H1 (cell line): ENCODE measurements at regions not wholly inside any gene's neighbourhood (a gene's known extent, or its start where the extent isn't known, plus 50 kb on each side); places are given as distances from the start of the nearest gene placed in this dataset.

Source experiments
- CTCF ChIA-PET: fragments of 300-600 bp; sonication (Branson Sonifier 250); formaldehyde crosslinking; loops from one replicate; lab custom pipeline; 2021; ENCODE audit not compliant: partially characterized antibody; lab: Charles Lee
- POLR2A ChIA-PET: fragments of 300-600 bp; sonication (Branson Sonifier 250); formaldehyde crosslinking; loops from one replicate; lab custom pipeline; 2021; ENCODE audit warnings: inconsistent platforms; ENCODE audit not compliant: partially characterized antibody; lab: Charles Lee
- DNase-seq, 2 experiments: peaks; one replicate each; pipeline versions ENCODE4 v3.0.0 to v3.0.0-alpha.2; 2010 to 2022; ENCODE audit warnings: low spot score in 2 of 2, low read depth in 1 of 2, mixed read lengths in 1 of 2
- FAIRE-seq: peaks from 2 replicates; lab custom pipeline; 2011; peaks lifted over from hg19 to GRCh38; lab: Jason Lieb, UNC
- H2AFZ ChIP-seq: 2 replicates; pipeline ENCODE4 v1.8.1; 2012; ENCODE audit warnings: low read length, inconsistent platforms
- H2AK5ac ChIP-seq: 2 replicates; pipeline ENCODE4 v1.6.1; 2013; ENCODE audit warnings: low read depth, low read length
- H2BK120ac ChIP-seq: replicated peaks from 2 replicates; pipeline ENCODE3; 2013; ENCODE audit warnings: low read depth, low read length, inconsistent platforms
- H2BK12ac ChIP-seq: 2 replicates; pipeline ENCODE4 v1.6.1; 2013; ENCODE audit warnings: low read depth, low read length
- H2BK15ac ChIP-seq: 2 replicates; pipeline ENCODE4 v1.6.1; 2013; ENCODE audit warnings: low read length
- H2BK20ac ChIP-seq: 2 replicates; pipeline ENCODE4 v1.6.1; 2013; ENCODE audit warnings: low read length
- H2BK5ac ChIP-seq: 2 replicates; pipeline ENCODE4 v1.6.1; 2013; ENCODE audit warnings: low read depth, low read length
- H3K14ac ChIP-seq: 2 replicates; pipeline ENCODE4 v1.6.1; 2013; ENCODE audit warnings: inconsistent platforms; ENCODE audit not compliant: insufficient read length
- H3K18ac ChIP-seq: 2 replicates; pipeline ENCODE4 v1.6.1; 2013; ENCODE audit warnings: low read length; ENCODE audit errors: extremely low read depth
- H3K23ac ChIP-seq: 2 replicates; pipeline ENCODE4 v1.6.1; 2013; ENCODE audit warnings: inconsistent platforms; ENCODE audit not compliant: insufficient read length
- H3K23me2 ChIP-seq: 2 replicates; pipeline ENCODE4 v1.6.1; 2013; ENCODE audit warnings: low read depth, low read length
- H3K27ac ChIP-seq: 2 replicates; pipeline ENCODE4 v1.6.1; 2011; ENCODE audit warnings: low read depth, low read length, inconsistent platforms
- H3K27me3 ChIP-seq, 4 experiments: replicated peaks in 1 of 4; 1 replicate in 1 of 4; 2 replicates in 3 of 4; pipeline versions ENCODE4 v1.6.1 to v1.8.1; 2011 to 2013; ENCODE audit warnings: low read length in 3 of 4, mild to moderate bottlenecking in 3 of 4, inconsistent platforms in 2 of 4, mixed read lengths in 2 of 4, moderate library complexity in 1 of 4; ENCODE audit not compliant: control insufficient read depth in 3 of 4, insufficient read depth in 3 of 4; ENCODE audit errors: extremely low read depth in 1 of 4
- H3K36me3 ChIP-seq, 4 experiments: 2 replicates each; pipeline versions ENCODE4 v1.6.1 to v1.8.1; 2011 to 2013; ENCODE audit warnings: mild to moderate bottlenecking in 4 of 4, low read length in 3 of 4, moderate library complexity in 2 of 4, control low read depth in 1 of 4, inconsistent platforms in 1 of 4; ENCODE audit not compliant: insufficient read depth in 4 of 4, control insufficient read depth in 2 of 4
- H3K4ac ChIP-seq: replicated peaks from 2 replicates; pipeline ENCODE3; 2013; ENCODE audit warnings: low read length, low read depth, mixed read lengths, inconsistent platforms; ENCODE audit not compliant: insufficient read length
- H3K4me1 ChIP-seq, 4 experiments: replicated peaks in 1 of 4; 1 replicate in 1 of 4; 2 replicates in 3 of 4; pipeline versions ENCODE4 v1.6.1 to v1.8.1; 2011 to 2013; ENCODE audit warnings: low read length in 3 of 4, inconsistent platforms in 2 of 4, mixed read lengths in 1 of 4; ENCODE audit not compliant: insufficient read depth in 4 of 4, control insufficient read depth in 3 of 4
- H3K4me2 ChIP-seq, 2 experiments: 2 replicates each; pipeline versions ENCODE4 v1.6.1 to v1.8.1; 2011 to 2013; ENCODE audit warnings: low read depth in 2 of 2, low read length in 2 of 2, control low read depth in 1 of 2, inconsistent platforms in 1 of 2, mild to moderate bottlenecking in 1 of 2; ENCODE audit not compliant: insufficient read depth in 1 of 2
- H3K4me3 ChIP-seq, 4 experiments: fragments of 200-600, 300-600 bp in 1 of 4; sonication (generic), shearing (Covaris generic), sonication (Bioruptor Twin) in 1 of 4; 2 replicates each; pipeline versions ENCODE4 v1.5.1 to v1.8.1; 2011 to 2016; ENCODE audit warnings: low read length in 4 of 4, low read depth in 3 of 4, control low read depth in 2 of 4, inconsistent platforms in 2 of 4, mild to moderate bottlenecking in 2 of 4, mixed read lengths in 1 of 4, moderate library complexity in 1 of 4; ENCODE audit not compliant: insufficient read depth in 2 of 4; ENCODE audit errors: extremely low read depth in 1 of 4
- H3K56ac ChIP-seq: replicated peaks from 2 replicates; pipeline ENCODE3; 2013; ENCODE audit warnings: low read depth, mild to moderate bottlenecking, mixed read lengths, low read length, inconsistent platforms; ENCODE audit not compliant: insufficient read length
- H3K79me1 ChIP-seq: 2 replicates; pipeline ENCODE4 v1.6.1; 2013; ENCODE audit warnings: low read depth, low read length, control low read depth
- H3K79me2 ChIP-seq, 2 experiments: 2 replicates each; pipeline versions ENCODE4 v1.6.1 to v1.8.1; 2012 to 2013; ENCODE audit warnings: low read length in 2 of 2, mild to moderate bottlenecking in 2 of 2, inconsistent platforms in 1 of 2; ENCODE audit not compliant: insufficient read depth in 2 of 2, control insufficient read depth in 1 of 2
- H3K9ac ChIP-seq, 4 experiments: replicated peaks in 1 of 4; 1 replicate in 1 of 4; 2 replicates in 3 of 4; pipeline versions ENCODE4 v1.6.1 to v1.8.1; 2011 to 2013; ENCODE audit warnings: low read depth in 3 of 4, low read length in 3 of 4, control low read depth in 2 of 4, mild to moderate bottlenecking in 2 of 4, moderate library complexity in 2 of 4, inconsistent platforms in 1 of 4; ENCODE audit errors: extremely low read depth in 1 of 4
- H3K9me3 ChIP-seq, 2 experiments: 2 replicates each; pipeline versions ENCODE4 v1.6.1 to v1.8.1; 2012 to 2013; ENCODE audit warnings: mild to moderate bottlenecking in 2 of 2, moderate library complexity in 2 of 2, control low read depth in 1 of 2, inconsistent platforms in 1 of 2, low read depth in 1 of 2, low read length in 1 of 2, mixed read lengths in 1 of 2; ENCODE audit not compliant: insufficient read depth in 2 of 2
- H4K20me1 ChIP-seq, 2 experiments: replicated peaks in 1 of 2; 2 replicates each; pipeline versions ENCODE3 to v1.8.1; 2011 to 2013; ENCODE audit warnings: inconsistent platforms in 2 of 2, low read length in 2 of 2, mild to moderate bottlenecking in 1 of 2; ENCODE audit not compliant: insufficient read depth in 2 of 2, control insufficient read depth in 1 of 2
- H4K5ac ChIP-seq: 2 replicates; pipeline ENCODE4 v1.6.1; 2013; ENCODE audit warnings: low read length, low read depth, mixed read lengths, inconsistent platforms; ENCODE audit not compliant: insufficient read length
- H4K8ac ChIP-seq: 2 replicates; pipeline ENCODE4 v1.8.0; 2013; ENCODE audit warnings: mild to moderate bottlenecking, moderate library complexity, low read length, inconsistent platforms; ENCODE audit not compliant: insufficient read depth; ENCODE audit errors: extremely low read depth
- H4K91ac ChIP-seq: replicated peaks from 2 replicates; pipeline ENCODE3; 2013; ENCODE audit warnings: low read length, mixed read lengths, inconsistent platforms; ENCODE audit not compliant: insufficient read length
- CBX8 ChIP-seq: fragments of 300-800, 300-1000 bp; sonication (generic); IDR thresholded peaks from 2 replicates; pipeline ENCODE4 v1.7.1; 2016; ENCODE audit warnings: low read depth, low read length, borderline replicate concordance
- RAD21 ChIP-seq, 2 experiments: IDR thresholded peaks in 1 of 2; conservative IDR thresholded peaks in 1 of 2; 2 replicates each; pipeline ENCODE4 v1.6.1; 2011; ENCODE audit warnings: low read depth in 2 of 2, low read length in 2 of 2, improper control_type of control experiment in 1 of 2, inconsistent platforms in 1 of 2, mild to moderate bottlenecking in 1 of 2, moderate library complexity in 1 of 2
- RBBP5 ChIP-seq: IDR thresholded peaks from 2 replicates; pipeline ENCODE4 v1.7.1; 2012; ENCODE audit warnings: low read depth, mild to moderate bottlenecking, inconsistent platforms, low read length, moderate library complexity, borderline replicate concordance
- TF ChIP-seq, protein P1 (sequence below), 3 experiments: IDR thresholded peaks; 1 replicate in 2 of 3; 2 replicates in 1 of 3; pipeline versions ENCODE4 v1.5.1 to v1.6.1; 2011; ENCODE audit warnings: low read length in 3 of 3, mild to moderate bottlenecking in 3 of 3, inconsistent platforms in 2 of 3, low read depth in 1 of 3, moderate library complexity in 1 of 3; ENCODE audit not compliant: insufficient read depth in 1 of 3; ENCODE audit errors: control extremely low read depth in 1 of 3

DNA sequence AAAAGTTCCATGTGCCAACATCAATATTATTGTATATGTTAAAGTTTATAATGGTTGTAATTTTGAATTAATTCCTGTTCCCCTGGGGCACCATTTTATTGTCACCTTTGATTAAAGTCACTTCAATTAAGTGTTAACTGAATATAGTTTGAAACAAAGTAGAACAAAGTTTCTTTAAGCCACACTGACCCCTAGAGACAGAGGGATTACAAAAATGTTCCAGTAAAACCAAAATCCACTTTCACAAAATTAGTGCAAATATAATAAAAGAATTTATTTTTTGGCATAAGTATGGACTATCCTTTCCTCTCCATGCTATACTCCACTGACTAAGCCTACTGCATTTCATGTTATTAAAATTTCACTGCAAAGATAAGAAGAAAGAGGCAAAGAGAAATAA lies 123.9 kb downstream of the ZMAT3 start:
- TF ChIP-seq RBBP5 (no peak), RAD21 (IDR thresholded peaks at IDR 0.05 in 1 of 2, conservative IDR thresholded peaks at IDR 0.05 in 1 of 2; ENCODE audit: low read depth in 2 of 2, low read length in 2 of 2) (peak in 1 of 2 experiments; percentile 45), CBX8 (no peak)
- TF ChIP-seq, protein P1, sequence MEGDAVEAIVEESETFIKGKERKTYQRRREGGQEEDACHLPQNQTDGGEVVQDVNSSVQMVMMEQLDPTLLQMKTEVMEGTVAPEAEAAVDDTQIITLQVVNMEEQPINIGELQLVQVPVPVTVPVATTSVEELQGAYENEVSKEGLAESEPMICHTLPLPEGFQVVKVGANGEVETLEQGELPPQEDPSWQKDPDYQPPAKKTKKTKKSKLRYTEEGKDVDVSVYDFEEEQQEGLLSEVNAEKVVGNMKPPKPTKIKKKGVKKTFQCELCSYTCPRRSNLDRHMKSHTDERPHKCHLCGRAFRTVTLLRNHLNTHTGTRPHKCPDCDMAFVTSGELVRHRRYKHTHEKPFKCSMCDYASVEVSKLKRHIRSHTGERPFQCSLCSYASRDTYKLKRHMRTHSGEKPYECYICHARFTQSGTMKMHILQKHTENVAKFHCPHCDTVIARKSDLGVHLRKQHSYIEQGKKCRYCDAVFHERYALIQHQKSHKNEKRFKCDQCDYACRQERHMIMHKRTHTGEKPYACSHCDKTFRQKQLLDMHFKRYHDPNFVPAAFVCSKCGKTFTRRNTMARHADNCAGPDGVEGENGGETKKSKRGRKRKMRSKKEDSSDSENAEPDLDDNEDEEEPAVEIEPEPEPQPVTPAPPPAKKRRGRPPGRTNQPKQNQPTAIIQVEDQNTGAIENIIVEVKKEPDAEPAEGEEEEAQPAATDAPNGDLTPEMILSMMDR (IDR thresholded peaks at IDR 0.05; ENCODE audit: control extremely low read depth in 1 of 3, insufficient read depth in 1 of 3, low read depth in 1 of 3, low read length in 3 of 3), result peak in 2 of 3 experiments; percentile 1 to 14; a peak in 2 of 4 replicates
- Histone ChIP-seq H2BK12ac (no peak overlapping the region), H3K23ac (no peak overlapping the region), H4K8ac (no peak overlapping the region), H2BK15ac (no peak overlapping the region), H3K9ac (no peak overlapping the region), H3K4me3 (no peak overlapping the region), H3K4ac (no peak overlapping the region), H3K36me3 (no peaks in the 10 kb centered on the region), H2BK120ac (no peak overlapping the region), H2AFZ (no peak overlapping the region), H4K20me1 (no peaks in the 10 kb centered on the region), H2BK20ac (no peak overlapping the region), H3K14ac (no peak overlapping the region), H3K27ac (no peak overlapping the region), H3K79me1 (no peaks in the 10 kb centered on the region), H3K56ac (no peak overlapping the region), H3K23me2 (no peaks in the 10 kb centered on the region), H4K5ac (no peak overlapping the region), H3K79me2 (no peaks in the 10 kb centered on the region), H3K4me1 (no peaks in the 10 kb centered on the region), H3K4me2 (no peak overlapping the region), H3K18ac (no peak overlapping the region), H3K27me3 (no peaks in the 10 kb centered on the region), H2BK5ac (no peak overlapping the region), H4K91ac (no peak overlapping the region), H2AK5ac (no peak overlapping the region), H3K9me3 (peaks cover 0 to 4% of the 10 kb centered on the region in 2 experiments; a peak in 1 of 4 replicates)
- ChIA-PET CTCF (interaction anchor here (0.6 to 1.5 kb wide), 8 partner anchors 14 to 525 kb away, joined by 3 to 8 read pairs (median 3); no protein-coding TSS in a partner anchor), POLR2A (no interaction called here)
- FAIRE-seq (no peak), DNase-seq (no peak)
